Osteoblast (primary cell): ENCODE measurements at regions not wholly inside any gene's neighbourhood (a gene's known extent, or its start where the extent isn't known, plus 50 kb on each side); places are given as distances from the start of the nearest gene placed in this dataset.

Experiments
- DNase-seq: peaks from one replicate; pipeline ENCODE4 v3.0.0; 2011; ENCODE audit warnings: low spot score, mixed read lengths; ENCODE audit not compliant: insufficient read length; ENCODE audit errors: missing footprints
- H2AFZ ChIP-seq: 2 replicates; pipeline ENCODE4 v1.6.0; 2011; ENCODE audit warnings: mild to moderate bottlenecking, low read length
- H3K27ac ChIP-seq: 2 replicates; pipeline ENCODE4 v1.5.1; 2011; ENCODE audit warnings: mild to moderate bottlenecking, low read depth, low read length, moderate library complexity
- H3K27me3 ChIP-seq: 2 replicates; pipeline ENCODE4 v1.6.0; 2012; ENCODE audit warnings: mild to moderate bottlenecking, control low read depth, inconsistent platforms, low read length, moderate library complexity; ENCODE audit not compliant: insufficient read depth
- H3K36me3 ChIP-seq: 2 replicates; pipeline ENCODE4 v1.5.1; 2011; ENCODE audit warnings: mild to moderate bottlenecking, low read length, control low read depth, moderate library complexity; ENCODE audit not compliant: insufficient read depth
- H3K4me1 ChIP-seq: 2 replicates; pipeline ENCODE4 v1.5.1; 2011; ENCODE audit warnings: mild to moderate bottlenecking, low read length, control low read depth, moderate library complexity; ENCODE audit not compliant: insufficient read depth
- H3K4me2 ChIP-seq: 2 replicates; pipeline ENCODE4 v1.6.0; 2011; ENCODE audit warnings: mild to moderate bottlenecking, low read length; ENCODE audit not compliant: insufficient read depth
- H3K4me3 ChIP-seq: fragments of 200-600 bp; sonication (generic); 3 replicates; pipeline ENCODE4 v1.5.1; 2012; ENCODE audit warnings: mild to moderate bottlenecking, low read length, inconsistent platforms; ENCODE audit not compliant: insufficient read depth
- H3K79me2 ChIP-seq: 2 replicates; pipeline ENCODE4 v1.6.0; 2012; ENCODE audit warnings: mild to moderate bottlenecking, low read length, control low read depth, inconsistent platforms; ENCODE audit not compliant: insufficient read depth
- H3K9me3 ChIP-seq: 2 replicates; pipeline ENCODE4 v1.5.1; 2011; ENCODE audit warnings: low read depth, low read length, control low read depth
- H4K20me1 ChIP-seq: 2 replicates; pipeline ENCODE4 v1.6.0; 2012; ENCODE audit warnings: mild to moderate bottlenecking, low read length, control low read depth; ENCODE audit not compliant: insufficient read depth
- CTCF ChIP-seq: IDR thresholded peaks from 2 replicates; pipeline ENCODE4 v1.5.1; 2011; ENCODE audit warnings: mild to moderate bottlenecking, low read depth, low read length, moderate library complexity; ENCODE audit errors: extremely low read depth

GRCh38 chr1:72942008-72942407 lies 659.7 kb upstream of the NEGR1 start:
- Histone ChIP-seq H3K4me3 (no peak overlapping the region), H3K36me3 (no peaks in the 10 kb centered on the region), H4K20me1 (no peaks in the 10 kb centered on the region), H3K79me2 (no peaks in the 10 kb centered on the region), H3K27me3 (no peaks in the 10 kb centered on the region), H3K4me1 (no peaks in the 10 kb centered on the region), H3K27ac (no peak overlapping the region), H3K9me3 (no peaks in the 10 kb centered on the region), H3K4me2 (no peak overlapping the region), H2AFZ (no peak overlapping the region)
- DNase-seq = no peak
- TF ChIP-seq CTCF = no peak

- no peak overlapping the region for H3K4me2 ChIP-seq
- no peaks in the 10 kb centered on the region for H3K4me1 ChIP-seq
- H2AFZ ChIP-seq = no peak overlapping the region
- H3K9me3 ChIP-seq = no peaks in the 10 kb centered on the region
- no peak for TF ChIP-seq CTCF
- no peak overlapping the region for H3K4me3 ChIP-seq
- no peaks in the 10 kb centered on the region for H3K79me2 ChIP-seq
- H3K27me3 ChIP-seq = no peaks in the 10 kb centered on the region
- no peak for DNase-seq
- no peak overlapping the region for H3K27ac ChIP-seq
- H3K36me3 ChIP-seq = no peaks in the 10 kb centered on the region
- H4K20me1 ChIP-seq = no peaks in the 10 kb centered on the region
Observed at GRCh38 chr1:72938408-72938807, 656.1 kb upstream of the NEGR1 start.

- TF ChIP-seq CTCF = no peak
- no peaks in the 10 kb centered on the region for H4K20me1 ChIP-seq
- H3K36me3 ChIP-seq = no peaks in the 10 kb centered on the region
- no peak overlapping the region for H3K4me2 ChIP-seq
- no peak overlapping the region for H2AFZ ChIP-seq
- H3K27me3 ChIP-seq = no peaks in the 10 kb centered on the region
- H3K4me1 ChIP-seq = no peaks in the 10 kb centered on the region
- H3K27ac ChIP-seq = no peak overlapping the region
- no peak overlapping the region for H3K4me3 ChIP-seq
- H3K79me2 ChIP-seq = no peaks in the 10 kb centered on the region
- DNase-seq = no peak
- H3K9me3 ChIP-seq = no peaks in the 10 kb centered on the region
Observed at GRCh38 chr1:72937905-72938304, 655.6 kb upstream of the NEGR1 start.

- Histone ChIP-seq H3K9me3 (no peaks in the 10 kb centered on the region), H3K36me3 (no peaks in the 10 kb centered on the region), H3K27ac (no peak overlapping the region), H3K4me1 (no peaks in the 10 kb centered on the region), H3K27me3 (no peaks in the 10 kb centered on the region), H3K4me3 (no peak overlapping the region), H3K79me2 (no peaks in the 10 kb centered on the region), H2AFZ (no peak overlapping the region), H3K4me2 (no peak overlapping the region), H4K20me1 (no peaks in the 10 kb centered on the region)
- DNase-seq = no peak
- TF ChIP-seq CTCF = no peak
Observed at GRCh38 chr1:72936942-72937341, 654.6 kb upstream of the NEGR1 start.
